ENCODE measurements at regions not wholly inside any gene's neighbourhood (a gene's known extent, or its start where the extent isn't known, plus 50 kb on each side); places are given as distances from the start of the nearest gene placed in this dataset.

GRCh38 chr1:243970077-243970476, 81.0 kb upstream of the ZBTB18 start:
- ATAC-seq (ENCODE audit: insufficient number of reproducible peaks, low FRiP score, low read depth), result no peak
- Histone ChIP-seq H3K4me1 (ENCODE audit: control insufficient read depth in 1 of 2, low read depth in 2 of 2) (no peaks in the 10 kb centered on the region), H3K36me3 (no peaks in the 10 kb centered on the region), H3K4me3 (no peak overlapping the region), H3K9me3 (no peaks in the 10 kb centered on the region), H3K27ac (no peak overlapping the region), H3K27me3 (replicated peaks; ENCODE audit: insufficient read depth) (no peaks in the 10 kb centered on the region)
- no peak for DNase-seq (ENCODE audit: low spot score)
- TF ChIP-seq, protein P1, sequence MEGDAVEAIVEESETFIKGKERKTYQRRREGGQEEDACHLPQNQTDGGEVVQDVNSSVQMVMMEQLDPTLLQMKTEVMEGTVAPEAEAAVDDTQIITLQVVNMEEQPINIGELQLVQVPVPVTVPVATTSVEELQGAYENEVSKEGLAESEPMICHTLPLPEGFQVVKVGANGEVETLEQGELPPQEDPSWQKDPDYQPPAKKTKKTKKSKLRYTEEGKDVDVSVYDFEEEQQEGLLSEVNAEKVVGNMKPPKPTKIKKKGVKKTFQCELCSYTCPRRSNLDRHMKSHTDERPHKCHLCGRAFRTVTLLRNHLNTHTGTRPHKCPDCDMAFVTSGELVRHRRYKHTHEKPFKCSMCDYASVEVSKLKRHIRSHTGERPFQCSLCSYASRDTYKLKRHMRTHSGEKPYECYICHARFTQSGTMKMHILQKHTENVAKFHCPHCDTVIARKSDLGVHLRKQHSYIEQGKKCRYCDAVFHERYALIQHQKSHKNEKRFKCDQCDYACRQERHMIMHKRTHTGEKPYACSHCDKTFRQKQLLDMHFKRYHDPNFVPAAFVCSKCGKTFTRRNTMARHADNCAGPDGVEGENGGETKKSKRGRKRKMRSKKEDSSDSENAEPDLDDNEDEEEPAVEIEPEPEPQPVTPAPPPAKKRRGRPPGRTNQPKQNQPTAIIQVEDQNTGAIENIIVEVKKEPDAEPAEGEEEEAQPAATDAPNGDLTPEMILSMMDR (IDR thresholded peaks at IDR 0.05), result no peak

DNA sequence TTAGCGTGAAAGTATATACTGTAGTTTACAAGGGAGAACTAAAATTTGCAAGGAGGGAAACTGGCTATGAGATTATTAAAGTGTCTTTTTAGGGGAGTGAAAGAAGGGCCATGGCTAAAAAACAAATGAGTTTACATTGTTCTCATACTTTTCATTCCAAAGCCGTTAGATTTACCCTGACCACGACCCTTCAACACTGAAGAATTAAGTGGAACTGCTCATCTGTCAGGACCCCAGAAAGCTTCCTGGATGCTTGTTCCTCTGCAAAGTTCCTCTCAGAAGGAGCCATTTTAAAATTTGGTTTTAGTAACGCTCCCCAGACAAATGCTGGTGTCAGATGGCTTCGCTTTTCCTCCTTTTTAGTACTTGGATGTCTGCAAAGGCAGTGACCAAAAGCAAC, 82.7 kb upstream of the ZBTB18 start:
- no peaks in the 10 kb centered on the region for H3K9me3 ChIP-seq
- H3K36me3 ChIP-seq, result no peaks in the 10 kb centered on the region
- TF ChIP-seq, protein P1 (IDR thresholded peaks at IDR 0.05), result no peak
- DNase-seq (ENCODE audit: low spot score) (no peak), ATAC-seq (ENCODE audit: insufficient number of reproducible peaks, low FRiP score, low read depth) (no peak)
- H3K4me1 ChIP-seq (ENCODE audit: control insufficient read depth in 1 of 2, low read depth in 2 of 2), result no peaks in the 10 kb centered on the region
- H3K27ac ChIP-seq, result no peak overlapping the region
- H3K27me3 ChIP-seq (replicated peaks; ENCODE audit: insufficient read depth), result no peaks in the 10 kb centered on the region
- no peak overlapping the region for H3K4me3 ChIP-seq

DNA sequence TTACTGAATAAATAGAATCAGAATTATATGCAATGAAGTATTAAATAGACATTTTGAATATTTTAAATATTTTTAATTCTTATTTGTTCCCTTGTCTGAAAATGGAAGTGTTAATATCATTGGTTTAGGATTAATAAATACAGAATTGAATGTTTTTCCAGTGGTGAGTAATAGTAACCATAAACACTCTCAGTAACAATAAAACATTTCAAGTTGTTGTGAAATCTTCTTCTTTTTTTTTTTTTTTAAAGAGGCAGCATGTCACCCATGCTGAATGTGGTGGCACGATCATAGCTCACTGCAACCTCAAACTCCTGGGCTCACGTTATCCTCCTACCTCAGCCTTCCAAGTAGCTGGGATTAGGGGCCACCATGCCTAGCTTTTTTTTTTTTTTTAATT, 86.2 kb upstream of the ZBTB18 start:
- Histone ChIP-seq H3K27me3 (replicated peaks; ENCODE audit: insufficient read depth) (no peaks in the 10 kb centered on the region), H3K36me3 (no peaks in the 10 kb centered on the region), H3K4me1 (ENCODE audit: control insufficient read depth in 1 of 2, low read depth in 2 of 2) (no peaks in the 10 kb centered on the region), H3K9me3 (no peaks in the 10 kb centered on the region), H3K4me3 (no peak overlapping the region), H3K27ac (no peak overlapping the region)
- DNase-seq (ENCODE audit: low spot score) (no peak), ATAC-seq (ENCODE audit: insufficient number of reproducible peaks, low FRiP score, low read depth) (no peak)
- TF ChIP-seq, protein P1 (IDR thresholded peaks at IDR 0.05), result no peak

- Histone ChIP-seq H3K36me3 (no peaks in the 10 kb centered on the region), H3K27ac (no peak overlapping the region), H3K4me3 (no peak overlapping the region), H3K4me1 (ENCODE audit: control insufficient read depth in 1 of 2, low read depth in 2 of 2) (no peaks in the 10 kb centered on the region), H3K9me3 (no peaks in the 10 kb centered on the region), H3K27me3 (replicated peaks; ENCODE audit: insufficient read depth) (no peaks in the 10 kb centered on the region)
- DNase-seq (ENCODE audit: low spot score) (no peak), ATAC-seq (ENCODE audit: insufficient number of reproducible peaks, low FRiP score, low read depth) (no peak)
- TF ChIP-seq, protein P1 (IDR thresholded peaks at IDR 0.05), result no peak
Observed at GRCh38 chr1:243963571-243963970, 87.5 kb upstream of the ZBTB18 start.

- DNase-seq (ENCODE audit: low spot score), result no peak
- Histone ChIP-seq H3K9me3 (no peaks in the 10 kb centered on the region), H3K36me3 (no peaks in the 10 kb centered on the region), H3K27me3 (replicated peaks; ENCODE audit: insufficient read depth) (no peaks in the 10 kb centered on the region), H3K4me1 (ENCODE audit: control insufficient read depth in 1 of 2, low read depth in 2 of 2) (no peaks in the 10 kb centered on the region), H3K27ac (no peak overlapping the region), H3K4me3 (no peak overlapping the region)
- TF ChIP-seq, protein P1 (IDR thresholded peaks at IDR 0.05), result no peak
- no peak for ATAC-seq (ENCODE audit: insufficient number of reproducible peaks, low FRiP score, low read depth)
Observed at GRCh38 chr1:243962541-243962940, 88.5 kb upstream of the ZBTB18 start.

Data from thoracic aorta (tissue), 2 donors.